ENCODE measurements at regions not wholly inside any gene's neighbourhood (a gene's known extent, or its start where the extent isn't known, plus 50 kb on each side); places are given as distances from the start of the nearest gene placed in this dataset.

DNA sequence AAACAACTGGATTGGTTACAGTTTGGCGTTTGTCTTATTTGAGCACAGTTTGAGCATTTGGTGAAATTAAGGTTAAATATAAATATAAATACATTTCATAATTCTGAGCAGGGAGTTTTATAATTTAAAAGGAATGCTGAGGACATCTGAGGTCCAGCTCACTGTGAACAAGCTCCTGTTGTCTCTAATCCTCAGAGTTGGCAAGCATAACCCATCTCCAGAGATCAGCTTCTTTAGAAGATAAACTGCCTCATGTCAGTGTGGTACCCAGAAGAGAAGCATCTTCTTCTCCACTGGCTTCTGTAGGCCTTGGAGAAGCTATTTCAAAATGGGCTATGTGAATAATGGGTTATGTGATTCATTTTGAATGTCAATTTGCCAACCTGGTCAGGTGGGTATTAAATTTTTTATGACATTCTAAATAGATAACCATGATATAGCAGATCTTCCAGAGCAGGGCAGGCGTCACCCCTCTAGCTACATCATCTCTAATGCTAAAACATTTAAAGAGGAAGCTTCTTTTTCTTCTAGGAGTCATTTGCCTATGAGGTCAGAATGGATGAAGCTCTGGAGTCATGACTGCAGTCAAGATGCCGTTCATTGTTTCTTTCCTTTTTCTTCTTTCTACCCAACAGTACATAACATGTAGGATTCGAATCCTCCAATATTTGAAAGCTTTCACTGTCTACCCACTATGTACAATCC, 324.0 kb downstream of the RNF144A start:
- TF ChIP-seq, protein P1, sequence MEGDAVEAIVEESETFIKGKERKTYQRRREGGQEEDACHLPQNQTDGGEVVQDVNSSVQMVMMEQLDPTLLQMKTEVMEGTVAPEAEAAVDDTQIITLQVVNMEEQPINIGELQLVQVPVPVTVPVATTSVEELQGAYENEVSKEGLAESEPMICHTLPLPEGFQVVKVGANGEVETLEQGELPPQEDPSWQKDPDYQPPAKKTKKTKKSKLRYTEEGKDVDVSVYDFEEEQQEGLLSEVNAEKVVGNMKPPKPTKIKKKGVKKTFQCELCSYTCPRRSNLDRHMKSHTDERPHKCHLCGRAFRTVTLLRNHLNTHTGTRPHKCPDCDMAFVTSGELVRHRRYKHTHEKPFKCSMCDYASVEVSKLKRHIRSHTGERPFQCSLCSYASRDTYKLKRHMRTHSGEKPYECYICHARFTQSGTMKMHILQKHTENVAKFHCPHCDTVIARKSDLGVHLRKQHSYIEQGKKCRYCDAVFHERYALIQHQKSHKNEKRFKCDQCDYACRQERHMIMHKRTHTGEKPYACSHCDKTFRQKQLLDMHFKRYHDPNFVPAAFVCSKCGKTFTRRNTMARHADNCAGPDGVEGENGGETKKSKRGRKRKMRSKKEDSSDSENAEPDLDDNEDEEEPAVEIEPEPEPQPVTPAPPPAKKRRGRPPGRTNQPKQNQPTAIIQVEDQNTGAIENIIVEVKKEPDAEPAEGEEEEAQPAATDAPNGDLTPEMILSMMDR (tag by site-specific recombination; IDR thresholded peaks at IDR 0.05): no peak
- no peak for TF ChIP-seq ZNF747 (tag by site-specific recombination; IDR thresholded peaks at IDR 0.05)
- TF ChIP-seq ZNF184 (tag by site-specific recombination; IDR thresholded peaks at IDR 0.05): no peak
- no peak for TF ChIP-seq ZNF24 (tag by site-specific recombination; IDR thresholded peaks at IDR 0.05)
- no peak for TF ChIP-seq KLF10 (tag by site-specific recombination; IDR thresholded peaks at IDR 0.05)
